ENCODE measurements at regions not wholly inside any gene's neighbourhood (a gene's known extent, or its start where the extent isn't known, plus 50 kb on each side); places are given as distances from the start of the nearest gene placed in this dataset.
"Not testable (repeated sequence)": the region's sequence is repeated elsewhere in the genome, so short reads cannot be mapped to it uniquely, and the experiment has no call there.

DNA sequence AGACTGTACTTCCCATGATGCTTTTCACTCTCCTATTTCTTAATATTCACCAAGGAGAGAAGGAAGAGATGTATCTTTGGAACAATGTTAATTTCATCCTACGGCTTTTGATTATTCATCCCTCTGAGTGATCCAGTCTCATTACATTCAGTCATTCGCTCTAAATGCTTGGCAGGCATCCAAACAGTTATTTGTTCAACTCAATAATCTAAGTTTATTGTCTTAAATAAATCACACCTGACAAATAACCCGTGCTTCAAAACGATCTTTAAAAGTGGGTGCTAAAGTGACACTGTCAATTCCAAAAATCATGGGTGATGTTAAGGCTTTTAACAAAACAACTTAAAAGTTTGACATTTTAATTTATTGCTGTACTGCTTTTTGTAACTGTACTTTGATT is 233.1 kb downstream of the RASEF start:
- no peak for DNase-seq
- intact Hi-C loops (cut with DNase I), result no loop called here

- intact Hi-C loops (cut with DNase I), result no loop called here
- DNase-seq, result no peak
These were observed 197.4 kb downstream of the RASEF start for GRCh38 chr9:82865524-82865923.

DNA sequence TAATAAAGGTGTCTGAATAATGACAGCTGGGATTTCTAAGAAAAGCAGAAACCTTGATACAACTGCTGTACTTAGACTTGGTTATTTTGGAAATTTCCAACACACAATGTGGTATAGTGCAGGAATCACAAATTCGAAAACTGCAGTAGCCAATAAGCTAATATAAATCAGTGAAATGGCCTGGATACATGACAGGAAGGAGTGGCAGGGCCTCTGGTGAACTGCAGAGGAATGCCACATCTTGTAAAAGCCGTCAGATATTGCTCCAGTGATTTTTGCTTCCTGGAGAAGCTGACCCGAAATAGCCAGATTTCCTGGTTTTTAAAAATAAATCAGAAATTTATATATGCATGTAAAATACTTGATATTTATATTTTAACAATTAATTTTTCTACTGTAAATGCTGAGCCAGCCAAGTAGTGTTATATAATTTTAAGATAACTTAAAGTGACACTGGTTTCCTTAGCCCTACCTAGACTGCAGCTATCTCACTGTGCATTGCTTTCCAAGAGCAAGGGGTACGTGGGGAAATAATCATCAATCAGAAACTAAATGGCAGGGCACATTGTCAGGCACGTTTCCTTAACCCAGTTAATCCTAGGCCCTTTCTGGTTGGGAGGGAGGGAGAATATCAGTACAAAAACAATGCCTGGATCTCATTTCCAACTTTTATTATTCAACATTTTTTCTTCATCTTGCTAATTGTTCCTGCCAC is 182.4 kb downstream of the RASEF start:
- no peak for DNase-seq
- intact Hi-C loops (cut with DNase I), result no loop called here

GRCh38 chr9:82882138-82882537 is 180.8 kb downstream of the RASEF start:
- DNase-seq, result no peak
- intact Hi-C loops (cut with DNase I), result no loop called here

GRCh38 chr9:82882748-82883147 is 180.2 kb downstream of the RASEF start:
- intact Hi-C loops (cut with DNase I), result no loop called here
- no peak for DNase-seq

GRCh38 chr9:82883436-82883835 is 179.5 kb downstream of the RASEF start:
- intact Hi-C loops (cut with DNase I), result no loop called here
- no peak for DNase-seq

GRCh38 chr9:82883974-82884373 is 179.0 kb downstream of the RASEF start:
- not testable (repeated sequence) for DNase-seq

GRCh38 chr9:82890401-82890800 is 172.5 kb downstream of the RASEF start:
- no peak for DNase-seq
- intact Hi-C loops (cut with DNase I), result no loop called here

More at GRCh38 chr9:82883974-82884373, 179.0 kb downstream of the RASEF start:
- intact Hi-C loops (cut with DNase I), result not testable (repeated sequence)

GRCh38 chr9:82890865-82891264 is 172.1 kb downstream of the RASEF start:
- no peak for DNase-seq
- intact Hi-C loops (cut with DNase I), result no loop called here

DNA sequence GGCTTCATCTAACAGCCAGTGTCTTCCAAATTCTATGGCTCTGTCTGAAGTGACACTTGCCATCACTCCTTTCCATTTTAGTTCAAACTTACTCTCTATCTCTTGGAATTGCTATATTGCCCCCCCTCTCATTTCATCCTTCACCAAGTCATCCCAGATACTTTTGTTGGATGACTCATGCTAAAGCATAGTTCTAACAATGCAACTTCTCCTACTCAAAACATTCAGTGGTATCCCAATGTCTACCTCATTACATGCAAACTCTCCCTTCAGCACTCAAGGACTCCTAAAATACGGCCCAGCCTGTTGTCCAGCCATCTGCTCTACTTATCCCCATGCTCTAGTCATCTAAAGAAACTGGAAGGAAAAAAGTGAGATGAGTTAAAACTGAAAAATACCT is 171.6 kb downstream of the RASEF start:
- no peak for DNase-seq
- intact Hi-C loops (cut with DNase I), result no loop called here

DNA sequence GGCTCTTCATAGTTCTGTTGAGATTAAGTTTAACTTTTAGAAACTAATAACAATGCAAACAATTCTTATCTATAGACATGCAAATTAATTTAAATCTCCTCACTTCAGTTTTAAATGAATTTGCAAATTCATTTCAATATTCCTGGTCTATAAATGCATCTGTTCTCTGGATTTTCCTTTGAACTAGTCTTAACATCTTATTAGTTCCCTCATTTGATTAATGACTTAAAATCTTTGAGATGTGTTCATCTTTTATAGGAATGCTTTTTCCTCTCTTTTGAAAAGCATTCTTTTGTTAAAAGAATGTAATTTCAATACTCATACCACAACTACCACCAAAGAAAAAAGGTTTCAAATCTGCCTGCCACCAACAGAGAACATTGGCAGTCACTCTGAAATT is 169.4 kb downstream of the RASEF start:
- no peak for DNase-seq
- intact Hi-C loops (cut with DNase I), result no loop called here

- intact Hi-C loops (cut with DNase I), result no loop called here
- no peak for DNase-seq
These were observed 168.4 kb downstream of the RASEF start for GRCh38 chr9:82894548-82894947.

DNA sequence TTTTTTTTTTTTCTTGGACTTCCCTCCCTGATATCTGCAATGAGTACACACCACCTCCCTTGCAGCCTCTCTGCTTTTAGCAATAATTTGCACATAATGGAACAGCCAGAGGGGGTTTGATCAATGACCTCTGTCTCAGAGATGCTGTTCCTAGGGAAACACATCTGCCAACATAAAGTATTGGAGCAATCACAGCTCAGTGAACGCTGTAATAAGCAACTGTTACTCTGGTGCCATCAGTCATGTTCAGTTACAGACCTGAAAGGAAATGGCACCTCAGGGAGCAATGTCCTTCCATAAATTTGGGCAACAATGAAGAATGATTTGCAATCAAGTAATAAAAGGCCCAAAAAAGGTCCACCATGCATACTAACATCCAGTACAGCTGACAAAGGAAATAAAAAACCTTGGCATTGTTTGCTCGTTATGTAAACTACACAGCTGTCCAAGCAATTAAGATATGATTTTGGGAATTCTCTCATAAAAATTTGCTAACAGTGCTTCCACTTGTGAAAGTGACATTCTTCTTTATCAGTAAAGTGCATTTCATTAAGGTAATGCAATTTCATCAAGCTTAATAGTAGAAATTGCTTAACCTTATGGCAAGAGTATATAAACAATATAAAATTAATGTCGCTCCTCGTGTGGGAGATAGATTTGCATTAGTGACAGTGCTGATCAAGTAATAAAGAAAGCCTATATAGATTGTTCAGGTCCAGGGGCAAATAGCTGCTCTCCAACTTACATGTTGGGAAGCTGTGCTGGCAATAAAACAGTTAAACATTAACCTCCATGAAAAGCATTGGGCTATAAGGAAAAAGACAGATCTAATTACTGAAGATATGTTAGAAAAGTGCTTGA is 167.8 kb downstream of the RASEF start:
- DNase-seq, result no peak
- intact Hi-C loops (cut with DNase I), result no loop called here

- intact Hi-C loops (cut with DNase I), result no loop called here
- no peak for DNase-seq
These were observed 167.2 kb downstream of the RASEF start for GRCh38 chr9:82895822-82896110.

- intact Hi-C loops (cut with DNase I), result no loop called here
These were observed 159.4 kb downstream of the RASEF start for GRCh38 chr9:82903503-82903902.

GRCh38 chr9:82911996-82912395 is 150.9 kb downstream of the RASEF start:
- intact Hi-C loops (cut with DNase I), result no loop called here
- no peak for DNase-seq

More at GRCh38 chr9:82903503-82903902, 159.4 kb downstream of the RASEF start:
- DNase-seq, result no peak

DNA sequence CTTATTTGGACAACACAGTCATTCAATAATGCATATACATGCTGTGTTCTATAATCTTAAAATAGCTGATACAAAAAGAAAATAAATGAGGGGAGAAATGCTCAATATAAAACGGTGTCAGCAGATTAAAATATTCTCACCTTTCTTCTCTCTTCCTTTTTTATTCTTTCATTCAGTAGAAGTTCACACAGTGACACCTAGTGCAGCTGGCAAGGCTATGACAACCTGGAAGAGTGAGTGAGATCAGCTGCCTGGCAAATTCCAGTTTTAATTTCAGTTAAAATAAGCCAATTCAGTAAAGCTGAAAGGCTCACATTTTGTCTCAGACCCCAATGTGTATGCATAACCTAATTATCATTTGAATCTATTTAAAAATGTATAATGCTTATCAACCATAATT is 150.3 kb downstream of the RASEF start:
- DNase-seq, result peak in 9 of 42 donors; percentile 7 to 48 (median 16)

GRCh38 chr9:82916238-82916637 is 146.7 kb downstream of the RASEF start:
- intact Hi-C loops (cut with DNase I), result not testable (repeated sequence)

More for the DNA sequence above, 150.3 kb downstream of the RASEF start:
- intact Hi-C loops (cut with DNase I), result no loop called here

DNA sequence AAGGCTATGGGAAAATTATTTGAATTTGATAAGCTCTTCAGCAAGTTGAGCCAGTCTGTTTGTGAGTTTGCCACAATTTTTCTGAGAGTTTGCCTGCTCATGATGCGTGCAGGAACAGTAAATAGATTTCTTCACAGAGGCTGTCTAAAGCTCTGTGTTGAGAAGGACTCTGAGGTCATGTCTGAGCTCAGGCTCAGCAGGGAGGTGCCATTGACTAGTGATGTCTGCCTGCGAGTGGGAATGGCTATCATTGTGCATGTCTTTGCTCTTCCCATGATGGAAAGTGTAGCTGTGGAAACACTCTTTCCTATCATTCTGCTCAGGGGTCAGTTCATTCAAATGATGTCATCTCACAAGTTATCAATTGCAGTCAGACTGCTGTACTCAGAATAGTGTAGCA is 142.8 kb downstream of the RASEF start:
- intact Hi-C loops (cut with DNase I), result no loop called here
- DNase-seq, result no peak

More at GRCh38 chr9:82916238-82916637, 146.7 kb downstream of the RASEF start:
- DNase-seq, result not testable (repeated sequence)

DNA sequence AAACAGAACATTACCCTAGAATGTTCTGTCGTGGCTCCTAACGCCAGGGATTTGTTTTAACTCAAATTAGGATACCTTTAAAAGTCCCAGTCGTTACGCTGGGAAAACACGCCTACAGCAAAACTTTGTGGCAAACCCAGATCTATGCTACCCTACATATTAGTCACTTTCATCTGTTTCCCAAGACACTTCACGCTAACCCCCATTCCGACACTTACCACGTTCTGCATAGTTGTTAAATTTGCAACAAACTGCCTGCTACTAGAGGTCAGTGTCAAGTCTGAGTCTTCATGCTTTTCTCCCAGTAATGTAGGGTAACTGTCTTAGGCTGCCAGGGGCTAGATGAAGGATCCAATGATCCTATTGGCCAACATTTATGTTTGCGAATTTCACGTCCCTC is 140.3 kb downstream of the RASEF start:
- intact Hi-C loops (cut with DNase I), result no loop called here
- no peak for DNase-seq

Measured in head of caudate nucleus (tissue), 42 donors.